ENCODE measurements at regions not wholly inside any gene's neighbourhood (a gene's known extent, or its start where the extent isn't known, plus 50 kb on each side); places are given as distances from the start of the nearest gene placed in this dataset.

- Histone ChIP-seq H3K27me3 (no peaks in the 10 kb centered on the region), H3K4me3 (no peak overlapping the region), H3K9ac (no peak overlapping the region), H3K9me3 (peaks cover 12% of the 10 kb centered on the region), H3K36me3 (no peaks in the 10 kb centered on the region), H3K4me2 (no peak overlapping the region), H3K27ac (no peak overlapping the region), H4K20me1 (no peaks in the 10 kb centered on the region), H3K4me1 (no peaks in the 10 kb centered on the region)
- no peak for TF ChIP-seq Cebpa-rat (IDR thresholded peaks at IDR 0.05)
These were observed 339.4 kb downstream of the FOXL1 start for GRCh38 chr16:86917471-86918365.

- Histone ChIP-seq H3K4me3 (no peak overlapping the region), H3K9ac (no peak overlapping the region), H3K27ac (no peak overlapping the region), H3K4me1 (no peaks in the 10 kb centered on the region), H3K36me3 (no peaks in the 10 kb centered on the region), H3K27me3 (no peaks in the 10 kb centered on the region), H3K9me3 (peaks cover 12% of the 10 kb centered on the region), H3K4me2 (no peak overlapping the region), H4K20me1 (no peaks in the 10 kb centered on the region)
- TF ChIP-seq Cebpa-rat (IDR thresholded peaks at IDR 0.05) = no peak
These were observed 340.3 kb downstream of the FOXL1 start for GRCh38 chr16:86918637-86919036.

- H3K9me3 ChIP-seq = peaks cover 12% of the 10 kb centered on the region
- no peak overlapping the region for H3K27ac ChIP-seq
- no peaks in the 10 kb centered on the region for H3K36me3 ChIP-seq
- no peak overlapping the region for H3K4me2 ChIP-seq
- H4K20me1 ChIP-seq = no peaks in the 10 kb centered on the region
- no peak for TF ChIP-seq Cebpa-rat (IDR thresholded peaks at IDR 0.05)
- no peak overlapping the region for H3K9ac ChIP-seq
- H3K4me3 ChIP-seq = no peak overlapping the region
- no peaks in the 10 kb centered on the region for H3K27me3 ChIP-seq
- no peaks in the 10 kb centered on the region for H3K4me1 ChIP-seq
These were observed 340.7 kb downstream of the FOXL1 start for GRCh38 chr16:86919078-86919477.

GRCh38 chr16:86919578-86920305 lies 341.4 kb downstream of the FOXL1 start:
- no peaks in the 10 kb centered on the region for H3K36me3 ChIP-seq
- H3K4me3 ChIP-seq = no peak overlapping the region
- peaks cover 12% of the 10 kb centered on the region for H3K9me3 ChIP-seq
- H3K9ac ChIP-seq = no peak overlapping the region
- H4K20me1 ChIP-seq = no peaks in the 10 kb centered on the region
- H3K4me2 ChIP-seq = no peak overlapping the region
- H3K27me3 ChIP-seq = no peaks in the 10 kb centered on the region
- H3K4me1 ChIP-seq = no peaks in the 10 kb centered on the region
- H3K27ac ChIP-seq = no peak overlapping the region
- TF ChIP-seq Cebpa-rat (IDR thresholded peaks at IDR 0.05) = no peak

GRCh38 chr16:86921289-86921688 lies 342.9 kb downstream of the FOXL1 start:
- H3K9ac ChIP-seq = no peak overlapping the region
- H3K27me3 ChIP-seq = no peaks in the 10 kb centered on the region
- no peak for TF ChIP-seq Cebpa-rat (IDR thresholded peaks at IDR 0.05)

GRCh38 chr16:86922311-86922710 lies 344.0 kb downstream of the FOXL1 start:
- Histone ChIP-seq H3K4me3 (no peak overlapping the region), H3K9me3 (peaks cover 12% of the 10 kb centered on the region), H3K4me2 (no peak overlapping the region), H3K36me3 (no peaks in the 10 kb centered on the region), H3K9ac (no peak overlapping the region), H4K20me1 (no peaks in the 10 kb centered on the region), H3K27ac (no peak overlapping the region), H3K27me3 (no peaks in the 10 kb centered on the region), H3K4me1 (no peaks in the 10 kb centered on the region)
- no peak for TF ChIP-seq Cebpa-rat (IDR thresholded peaks at IDR 0.05)

More at GRCh38 chr16:86921289-86921688, 342.9 kb downstream of the FOXL1 start:
- Histone ChIP-seq H3K36me3 (no peaks in the 10 kb centered on the region), H3K4me3 (no peak overlapping the region), H4K20me1 (no peaks in the 10 kb centered on the region), H3K4me1 (no peaks in the 10 kb centered on the region), H3K4me2 (no peak overlapping the region), H3K9me3 (peaks cover 12% of the 10 kb centered on the region), H3K27ac (no peak overlapping the region)

- Histone ChIP-seq H3K27ac (no peak overlapping the region), H3K9ac (no peak overlapping the region), H4K20me1 (no peaks in the 10 kb centered on the region), H3K9me3 (peaks cover 12% of the 10 kb centered on the region), H3K4me2 (no peak overlapping the region), H3K27me3 (peaks cover 8% of the 10 kb centered on the region), H3K4me1 (no peaks in the 10 kb centered on the region), H3K36me3 (no peaks in the 10 kb centered on the region), H3K4me3 (no peak overlapping the region)
- TF ChIP-seq Cebpa-rat (IDR thresholded peaks at IDR 0.05) = no peak
These were observed 345.3 kb downstream of the FOXL1 start for GRCh38 chr16:86923656-86924055.

- Histone ChIP-seq H4K20me1 (no peaks in the 10 kb centered on the region), H3K4me3 (no peak overlapping the region), H3K9me3 (peaks cover 12% of the 10 kb centered on the region), H3K27ac (no peak overlapping the region), H3K9ac (no peak overlapping the region), H3K36me3 (no peaks in the 10 kb centered on the region), H3K4me1 (no peaks in the 10 kb centered on the region), H3K27me3 (peaks cover 17% of the 10 kb centered on the region), H3K4me2 (no peak overlapping the region)
- no peak for TF ChIP-seq Cebpa-rat (IDR thresholded peaks at IDR 0.05)
These were observed 346.2 kb downstream of the FOXL1 start for GRCh38 chr16:86924537-86924936.

GRCh38 chr16:86925067-86925791 lies 346.9 kb downstream of the FOXL1 start:
- H3K9me3 ChIP-seq = peaks cover 12% of the 10 kb centered on the region
- no peaks in the 10 kb centered on the region for H4K20me1 ChIP-seq
- H3K4me2 ChIP-seq = no peak overlapping the region
- H3K27ac ChIP-seq = no peak overlapping the region
- no peak for TF ChIP-seq Cebpa-rat (IDR thresholded peaks at IDR 0.05)
- no peak overlapping the region for H3K4me3 ChIP-seq
- H3K36me3 ChIP-seq = no peaks in the 10 kb centered on the region
- no peaks in the 10 kb centered on the region for H3K4me1 ChIP-seq
- no peak overlapping the region for H3K9ac ChIP-seq
- peaks cover 24% of the 10 kb centered on the region for H3K27me3 ChIP-seq

All from BLaER1 (cell line).